K562 (cell line): ENCODE measurements at regions not wholly inside any gene's neighbourhood (a gene's known extent, or its start where the extent isn't known, plus 50 kb on each side); places are given as distances from the start of the nearest gene placed in this dataset.

ENCODE experiments used
- ATAC-seq: fragments of 200-7000 bp; cut with Tn5 transposase; 3 replicates; pipeline ENCODE4 v1.9.1; 2020; ENCODE audit warnings: moderate library complexity
- BruUV-seq: library from RNA; stranded (reverse); fragments of 400-500 nt; replicated peaks from 2 replicates; lab custom pipeline; 2021; lab: Mats Ljungman, UMichigan
- CTCF ChIA-PET: fragments of 300-600 bp; formaldehyde crosslinking; extraction: SDS; loops from one replicate; lab custom pipeline; 2021; ENCODE audit warnings: low intra/inter-chr PET ratio; lab: Yijun Ruan, JAX
- POLR2A ChIA-PET: fragments of 300-600, 350-650 bp; sonication (Branson Sonifier 250); formaldehyde crosslinking; extraction: SDS; loops from one replicate; lab custom pipeline; 2021; ENCODE audit warnings: antibody characterized with exemption, inconsistent platforms; lab: Yijun Ruan, JAX
- DNase-seq, 4 experiments: peaks; one replicate each; pipeline versions ENCODE4 v3.0.0 to v3.0.0-alpha.2; 2011 to 2018; ENCODE audit warnings: low spot score in 3 of 4, mixed read lengths in 3 of 4; ENCODE audit errors: extremely low read depth in 1 of 4
- FAIRE-seq: peaks from 2 replicates; lab custom pipeline; 2011; peaks lifted over from hg19 to GRCh38; lab: Jason Lieb, UNC
- H2AFZ ChIP-seq: 2 replicates; pipeline ENCODE4 v1.6.0; 2011; ENCODE audit warnings: low read depth, low read length, control low read depth, inconsistent platforms
- H3K27ac ChIP-seq: fragments of 200-600 bp; 3 replicates; pipeline ENCODE4 v1.8.0; 2011; ENCODE audit warnings: low read depth, mild to moderate bottlenecking, control low read depth, inconsistent platforms, low read length, moderate library complexity, mixed read lengths; ENCODE audit errors: extremely low read depth
- H3K27me3 ChIP-seq, 2 experiments: fragments of 300-600 bp in 1 of 2; 2 replicates in 1 of 2; 3 replicates in 1 of 2; pipeline versions ENCODE4 v1.6.0 to v1.8.0; 2011; ENCODE audit warnings: inconsistent platforms in 2 of 2, low read length in 2 of 2, mild to moderate bottlenecking in 1 of 2, mixed read lengths in 1 of 2, moderate library complexity in 1 of 2; ENCODE audit not compliant: control insufficient read depth in 2 of 2, insufficient read depth in 2 of 2
- H3K36me3 ChIP-seq: fragments of 300-600 bp; 3 replicates; pipeline ENCODE4 v1.8.0; 2011; ENCODE audit warnings: mild to moderate bottlenecking, low read length, inconsistent platforms; ENCODE audit not compliant: control insufficient read depth, insufficient read depth
- H3K4me1 ChIP-seq, 2 experiments: fragments of 200-600 bp in 1 of 2; replicated peaks in 1 of 2; 2 replicates in 1 of 2; 3 replicates in 1 of 2; pipeline versions ENCODE4 v1.5.1 to v1.8.0; 2011; ENCODE audit warnings: inconsistent platforms in 2 of 2, low read length in 2 of 2, mild to moderate bottlenecking in 1 of 2, mixed read lengths in 1 of 2, moderate library complexity in 1 of 2; ENCODE audit not compliant: control insufficient read depth in 2 of 2, insufficient read depth in 2 of 2
- H3K4me2 ChIP-seq: 2 replicates; pipeline ENCODE4 v1.6.1; 2011; ENCODE audit warnings: low read length, control low read depth, inconsistent platforms, mixed read lengths; ENCODE audit not compliant: insufficient read depth
- H3K4me3 ChIP-seq: fragments of 200-600 bp; sonication (generic), shearing (Covaris generic); 2 replicates; pipeline ENCODE4 v1.5.1; 2016; ENCODE audit warnings: control low read depth, inconsistent platforms
- H3K79me2 ChIP-seq: fragments of 200-600 bp; 3 replicates; pipeline ENCODE4 v1.8.0; 2011; ENCODE audit warnings: low read length, inconsistent platforms; ENCODE audit not compliant: control insufficient read depth, insufficient read depth
- H3K9ac ChIP-seq, 2 experiments: 2 replicates each; pipeline versions ENCODE4 v1.6.0 to v1.6.1; 2011; ENCODE audit warnings: low read depth in 2 of 2, low read length in 2 of 2, control low read depth in 1 of 2, inconsistent platforms in 1 of 2, mild to moderate bottlenecking in 1 of 2, mixed read lengths in 1 of 2; ENCODE audit not compliant: insufficient read depth in 1 of 2
- H3K9me1 ChIP-seq: one replicate; pipeline ENCODE4 v1.6.0; 2011; ENCODE audit warnings: inconsistent platforms, mild to moderate bottlenecking, low read length, moderate library complexity; ENCODE audit not compliant: control insufficient read depth, insufficient read depth
- H3K9me3 ChIP-seq: replicated peaks from 2 replicates; pipeline ENCODE4 v1.5.1; 2011; ENCODE audit warnings: low read depth, low read length, inconsistent platforms; ENCODE audit not compliant: control insufficient read depth, insufficient read depth
- H4K20me1 ChIP-seq: replicated peaks from 2 replicates; pipeline ENCODE4 v1.6.1; 2011; ENCODE audit warnings: low read length, inconsistent platforms, mixed read lengths; ENCODE audit not compliant: control insufficient read depth, insufficient read depth
- GTF3C2 ChIP-seq: IDR thresholded peaks from 3 replicates; pipeline ENCODE4 v1.6.1; 2011; ENCODE audit warnings: borderline replicate concordance, mild to moderate bottlenecking, moderate library complexity; ENCODE audit not compliant: insufficient read length; ENCODE audit errors: extremely low read depth
- ILK ChIP-seq: fragments of 450-650 bp; IDR thresholded peaks from 2 replicates; pipeline ENCODE4 v1.6.1; 2016; ENCODE audit warnings: missing genetic modification characterization, low read depth, mild to moderate bottlenecking, missing compliant biosample characterization, moderate library complexity, borderline replicate concordance
- NCOA6 ChIP-seq: fragments of 450-650 bp; IDR thresholded peaks from 2 replicates; pipeline ENCODE4 v1.6.1; 2017; ENCODE audit warnings: mild to moderate bottlenecking
- PURB ChIP-seq: sonication (generic); formaldehyde crosslinking; IDR thresholded peaks from 2 replicates; pipeline ENCODE4 v1.9.0; 2021; ENCODE audit warnings: low read depth, mild to moderate bottlenecking, missing genetic modification reagents
- SETDB1 ChIP-seq: IDR thresholded peaks from one replicate; pipeline ENCODE4 v1.6.1; 2012; ENCODE audit warnings: low read length, control low read depth, inconsistent platforms
- SP1 ChIP-seq: sonication (generic); formaldehyde crosslinking; IDR thresholded peaks from 2 replicates; pipeline ENCODE4 v1.8.1; 2022; ENCODE audit warnings: mild to moderate bottlenecking, missing genetic modification reagents
- SPI1 ChIP-seq: IDR thresholded peaks from 2 replicates; pipeline ENCODE4 v1.6.1; 2011; ENCODE audit warnings: low read depth, low read length, control low read depth, borderline replicate concordance
- ZNF274 ChIP-seq: IDR thresholded peaks from 2 replicates; pipeline ENCODE4 v1.6.1; 2011; ENCODE audit warnings: low read depth, mild to moderate bottlenecking, low read length, moderate library complexity, borderline replicate concordance
- WGBS: fragments of 100-300 bp; shearing (Covaris generic); methylation state at CpG from one replicate; pipeline ENCODE4 v1.1.6; 2016; ENCODE audit warnings: low coverage, mixed read lengths; ENCODE audit not compliant: insufficient coverage; ENCODE audit errors: missing lambda C conversion rate; 5-methylcytosine and 5-hydroxymethylcytosine counted together
- in situ Hi-C: fragments of 300-500 bp; cut with MboI; formaldehyde crosslinking; loops from 4 replicates; pipeline ENCODE4 v1.15.0; 2018; ENCODE audit warnings: inconsistent platforms, mixed read lengths
- intact Hi-C: fragments of 100-400 bp; cut with micrococcal nuclease; formaldehyde crosslinking; loops from 2 replicates; pipeline ENCODE4 v1.14.2; 2022
- TF ChIP-seq, protein P1 (sequence below), 2 experiments: fragments of 250-450 bp in 1 of 2; fragments of 450-650 bp in 1 of 2; sonication (Bioruptor Pico) in 1 of 2; IDR thresholded peaks; 2 replicates each; pipeline versions ENCODE4 v1.6.1 to v1.8.0; 2016 to 2021; ENCODE audit warnings: mild to moderate bottlenecking in 2 of 2, moderate library complexity in 2 of 2, missing compliant biosample characterization in 1 of 2, missing genetic modification characterization in 1 of 2
- TF ChIP-seq, protein P2 (sequence below): fragments of 250-450 bp; sonication (Bioruptor Pico); IDR thresholded peaks from 2 replicates; pipeline ENCODE4 v1.5.0; 2020; ENCODE audit warnings: mild to moderate bottlenecking

- TF ChIP-seq, protein P1, sequence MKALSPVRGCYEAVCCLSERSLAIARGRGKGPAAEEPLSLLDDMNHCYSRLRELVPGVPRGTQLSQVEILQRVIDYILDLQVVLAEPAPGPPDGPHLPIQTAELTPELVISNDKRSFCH (CRISPR knock-in tag; IDR thresholded peaks at IDR 0.05): no peak
- TF ChIP-seq, protein P1 (tag; IDR thresholded peaks at IDR 0.05): no peak
- TF ChIP-seq ZNF274 (no peak), SPI1 (no peak)
- Histone ChIP-seq H3K4me2 (no peak overlapping the region), H3K79me2 (no peaks in the 10 kb centered on the region), H3K27me3 (no peaks in the 10 kb centered on the region), H3K9me1 (no peaks in the 10 kb centered on the region), H3K4me1 (no peaks in the 10 kb centered on the region), H2AFZ (no peak overlapping the region), H3K27ac (no peak overlapping the region), H4K20me1 (no peaks in the 10 kb centered on the region), H3K9ac (no peak overlapping the region), H3K36me3 (no peaks in the 10 kb centered on the region), H3K4me3 (no peak overlapping the region), H3K9me3 (no peaks in the 10 kb centered on the region)
- intact Hi-C loops (no loop called here), in situ Hi-C loops (no loop called here)
- no peak for ATAC-seq
- FAIRE-seq: no peak
- ChIA-PET CTCF (no interaction called here), POLR2A (no interaction called here)
- no TSS peak for BruUV-seq
- WGBS: 0% methylated on average over 1 of the region's 1 CpG
- no peak for DNase-seq
Measured at GRCh38 chr4:58515226-58515625, 1405.0 kb upstream of the IGFBP7 start.

DNA sequence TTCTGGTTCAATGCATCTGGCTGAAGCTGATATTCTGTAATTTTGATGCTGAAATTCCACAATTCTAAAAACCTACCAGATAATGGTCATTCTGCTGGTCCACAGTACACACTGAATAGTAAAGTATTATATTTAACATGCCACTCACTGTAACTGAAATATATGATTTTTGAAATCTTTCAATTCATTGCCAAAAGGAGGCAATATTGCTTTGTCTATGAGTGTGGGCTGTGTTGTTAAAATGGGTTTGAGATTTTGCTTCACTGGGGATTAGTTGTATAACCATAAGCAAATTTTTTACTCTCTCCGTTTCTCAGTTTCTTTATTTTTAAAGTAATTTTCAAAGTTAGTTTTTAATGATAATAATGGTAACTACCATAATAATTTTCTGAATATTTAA lies 1404.1 kb upstream of the IGFBP7 start:
- POLR2A ChIA-PET: no interaction called here
- no peaks in the 10 kb centered on the region for H3K27me3 ChIP-seq
- BruUV-seq: no TSS peak
- TF ChIP-seq, protein P2, sequence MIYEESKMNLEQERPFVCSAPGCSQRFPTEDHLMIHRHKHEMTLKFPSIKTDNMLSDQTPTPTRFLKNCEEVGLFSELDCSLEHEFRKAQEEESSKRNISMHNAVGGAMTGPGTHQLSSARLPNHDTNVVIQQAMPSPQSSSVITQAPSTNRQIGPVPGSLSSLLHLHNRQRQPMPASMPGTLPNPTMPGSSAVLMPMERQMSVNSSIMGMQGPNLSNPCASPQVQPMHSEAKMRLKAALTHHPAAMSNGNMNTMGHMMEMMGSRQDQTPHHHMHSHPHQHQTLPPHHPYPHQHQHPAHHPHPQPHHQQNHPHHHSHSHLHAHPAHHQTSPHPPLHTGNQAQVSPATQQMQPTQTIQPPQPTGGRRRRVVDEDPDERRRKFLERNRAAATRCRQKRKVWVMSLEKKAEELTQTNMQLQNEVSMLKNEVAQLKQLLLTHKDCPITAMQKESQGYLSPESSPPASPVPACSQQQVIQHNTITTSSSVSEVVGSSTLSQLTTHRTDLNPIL (CRISPR knock-in tag): no peak
- TF ChIP-seq SETDB1 (no peak), GTF3C2 (no peak), ILK (tag) (no peak), SP1 (CRISPR knock-in tag) (no peak), NCOA6 (no peak), PURB (no peak)

More for the DNA sequence above, 1404.1 kb upstream of the IGFBP7 start:
- no peaks in the 10 kb centered on the region for H3K9me1 ChIP-seq
- CTCF ChIA-PET: no interaction called here
- no peak overlapping the region for H3K4me3 ChIP-seq
- no peaks in the 10 kb centered on the region for H3K4me1 ChIP-seq
- no peaks in the 10 kb centered on the region for H3K79me2 ChIP-seq
- no peaks in the 10 kb centered on the region for H4K20me1 ChIP-seq
- WGBS: 0% methylated on average over 1 of the region's 1 CpG
- no peak overlapping the region for H2AFZ ChIP-seq
- H3K27ac ChIP-seq: no peak overlapping the region
- no peaks in the 10 kb centered on the region for H3K36me3 ChIP-seq
- no peak overlapping the region for H3K4me2 ChIP-seq
- H3K9me3 ChIP-seq: no peaks in the 10 kb centered on the region
- in situ Hi-C loops: no loop called here
- intact Hi-C loops: no loop called here
- H3K9ac ChIP-seq: no peak overlapping the region
- FAIRE-seq (no peak), DNase-seq (no peak), ATAC-seq (no peak)
